Thyroid gland (tissue), 4 donors: ENCODE measurements at regions not wholly inside any gene's neighbourhood (a gene's known extent, or its start where the extent isn't known, plus 50 kb on each side); places are given as distances from the start of the nearest gene placed in this dataset.

Experiments used
- DNase-seq, 2 donors: peaks; one replicate each; pipeline ENCODE4 v3.0.0-alpha.2; 2019
- H3K27ac ChIP-seq, 3 donors: fragments of 200-600 bp; sonication (generic); 1 replicate in 2 of 3; 2 replicates in 1 of 3; pipeline ENCODE4 v1.5.1; 2016 to 2019; ENCODE audit warnings: mild to moderate bottlenecking in 1 of 3, moderate library complexity in 1 of 3
- H3K27me3 ChIP-seq: fragments of 200-600 bp; sonication (generic); one replicate; pipeline ENCODE4 v1.5.1; 2019
- H3K36me3 ChIP-seq, 2 donors: fragments of 200-600 bp; sonication (generic); one replicate each; pipeline ENCODE4 v1.5.1; 2016 to 2019
- H3K4me1 ChIP-seq, 2 donors: fragments of 200-600 bp; sonication (generic); one replicate each; pipeline ENCODE4 v1.5.1; 2017 to 2019
- H3K4me3 ChIP-seq, 3 donors: fragments of 200-600 bp; sonication (generic); replicated peaks in 1 of 3; 1 replicate in 2 of 3; 2 replicates in 1 of 3; pipeline ENCODE4 v1.5.1; 2016; ENCODE audit warnings: mild to moderate bottlenecking in 1 of 3
- H3K9me3 ChIP-seq: fragments of 200-600 bp; sonication (generic); one replicate; pipeline ENCODE4 v1.5.1; 2017
- CTCF ChIP-seq, 6 experiments: fragments of 200-600 bp in 3 of 6; fragments of 450-650 bp in 3 of 6; sonication (generic) in 3 of 6; IDR thresholded peaks; one replicate each; pipeline ENCODE4 v1.5.1; 2016 to 2019; ENCODE audit warnings: antibody characterized with exemption in 6 of 6, mild to moderate bottlenecking in 2 of 6, inconsistent platforms in 1 of 6, moderate library complexity in 1 of 6
- POLR2A ChIP-seq, 2 donors: fragments of 450-650 bp; IDR thresholded peaks; one replicate each; pipeline ENCODE4 v1.6.1; 2017; ENCODE audit warnings: antibody characterized with exemption in 2 of 2, mild to moderate bottlenecking in 2 of 2, moderate library complexity in 1 of 2
- WGBS, 2 donors: methylation state at CpG; one replicate each; pipeline ENCODE4 v1.1.5; 2017; 5-methylcytosine and 5-hydroxymethylcytosine counted together
- intact Hi-C: fragments of 100-400 bp; cut with DNase I; formaldehyde crosslinking; loops from one replicate; pipeline ENCODE4 v1.15.1; 2023

GRCh38 chr14:103227094-103227768 is 104.0 kb downstream of the TNFAIP2 start:
- WGBS, 2 donors = 90 to 91% methylated on average over 14 to 17 of the region's 21 CpGs
- Histone ChIP-seq H3K4me1 (no peaks in the 10 kb centered on the region), H3K27me3 (no peaks in the 10 kb centered on the region), H3K9me3 (no peaks in the 10 kb centered on the region), H3K27ac (no peak overlapping the region), H3K4me3 (no peak overlapping the region), H3K36me3 (no peaks in the 10 kb centered on the region)
- intact Hi-C loops = no loop called here
- TF ChIP-seq CTCF (IDR thresholded peaks at IDR 0.05) (no peak), POLR2A (IDR thresholded peaks at IDR 0.05) (no peak)
- DNase-seq = no peak

- Histone ChIP-seq H3K27me3 (no peaks in the 10 kb centered on the region), H3K4me1 (no peaks in the 10 kb centered on the region), H3K4me3 (no peak overlapping the region), H3K9me3 (no peaks in the 10 kb centered on the region), H3K36me3 (no peaks in the 10 kb centered on the region), H3K27ac (no peak overlapping the region)
- intact Hi-C loops = no loop called here
- WGBS, 2 donors = 89 to 91% methylated on average over 7 to 8 of the region's 8 CpGs
- DNase-seq = no peak
- TF ChIP-seq POLR2A (IDR thresholded peaks at IDR 0.05) (no peak), CTCF (IDR thresholded peaks at IDR 0.05) (no peak)
These were observed 105.0 kb downstream of the TNFAIP2 start for GRCh38 chr14:103228076-103228806.

GRCh38 chr14:103228866-103229265 is 105.2 kb upstream of the EIF5 start:
- intact Hi-C loops = no loop called here
- no peak overlapping the region for H3K27ac ChIP-seq
- TF ChIP-seq CTCF (IDR thresholded peaks at IDR 0.05) = no peak
- no peak for TF ChIP-seq POLR2A (IDR thresholded peaks at IDR 0.05)
- H3K4me1 ChIP-seq = no peaks in the 10 kb centered on the region
- H3K9me3 ChIP-seq = no peaks in the 10 kb centered on the region
- WGBS, 2 donors = 91 to 100% methylated on average over 1 to 4 of the region's 4 CpGs
- H3K27me3 ChIP-seq = no peaks in the 10 kb centered on the region
- no peak overlapping the region for H3K4me3 ChIP-seq
- no peak for DNase-seq
- no peaks in the 10 kb centered on the region for H3K36me3 ChIP-seq

GRCh38 chr14:103230021-103230420 is 104.0 kb upstream of the EIF5 start:
- no peak for TF ChIP-seq CTCF (IDR thresholded peaks at IDR 0.05)
- no peak for TF ChIP-seq POLR2A (IDR thresholded peaks at IDR 0.05)
- Histone ChIP-seq H3K36me3 (no peaks in the 10 kb centered on the region), H3K9me3 (no peaks in the 10 kb centered on the region), H3K27me3 (no peaks in the 10 kb centered on the region), H3K27ac (no peak overlapping the region), H3K4me3 (no peak overlapping the region), H3K4me1 (no peaks in the 10 kb centered on the region)
- 90 to 96% methylated on average over 9 of the region's 9 CpGs for WGBS, 2 donors
- intact Hi-C loops = no loop called here
- no peak for DNase-seq

GRCh38 chr14:103230658-103231334 is 103.2 kb upstream of the EIF5 start:
- Histone ChIP-seq H3K9me3 (no peaks in the 10 kb centered on the region), H3K27ac (no peak overlapping the region), H3K4me3 (no peak overlapping the region), H3K4me1 (no peaks in the 10 kb centered on the region), H3K27me3 (no peaks in the 10 kb centered on the region), H3K36me3 (no peaks in the 10 kb centered on the region)
- 89 to 99% methylated on average over 13 to 15 of the region's 16 CpGs for WGBS, 2 donors
- TF ChIP-seq POLR2A (IDR thresholded peaks at IDR 0.05) = no peak
- TF ChIP-seq CTCF (IDR thresholded peaks at IDR 0.05) = no peak
- intact Hi-C loops = no loop called here
- DNase-seq = no peak
